Suppressor macrophage (primary cell): ENCODE measurements at regions not wholly inside any gene's neighbourhood (a gene's known extent, or its start where the extent isn't known, plus 50 kb on each side); places are given as distances from the start of the nearest gene placed in this dataset.
"Not testable (repeated sequence)": the region's sequence is repeated elsewhere in the genome, so short reads cannot be mapped to it uniquely, and the experiment has no call there.

Source experiments
- DNase-seq, 4 experiments: peaks; one replicate each; pipeline ENCODE4 v3.0.0-alpha.2; 2020 to 2022

DNA sequence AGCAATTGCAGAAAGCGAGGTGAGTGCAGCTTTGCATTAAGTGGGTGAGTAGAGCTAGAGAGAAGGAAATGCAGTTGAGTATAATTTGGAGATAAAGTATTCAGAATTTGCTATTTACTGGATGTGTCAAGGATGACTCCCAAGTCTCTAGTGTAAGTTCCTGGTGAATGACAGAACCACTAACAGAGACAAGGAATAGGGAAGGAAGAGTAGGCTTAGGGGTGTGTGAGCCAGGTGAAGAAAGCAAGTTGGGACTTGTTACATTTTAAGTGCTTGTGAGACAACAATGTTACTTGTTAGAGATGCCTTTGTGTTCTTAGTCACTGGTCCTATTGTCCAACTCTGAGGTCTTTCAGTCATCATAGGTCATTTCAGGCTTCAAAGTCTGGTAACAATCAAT, 70.8 kb downstream of the TBC1D26 start:
- DNase-seq, result not testable (repeated sequence)

DNA sequence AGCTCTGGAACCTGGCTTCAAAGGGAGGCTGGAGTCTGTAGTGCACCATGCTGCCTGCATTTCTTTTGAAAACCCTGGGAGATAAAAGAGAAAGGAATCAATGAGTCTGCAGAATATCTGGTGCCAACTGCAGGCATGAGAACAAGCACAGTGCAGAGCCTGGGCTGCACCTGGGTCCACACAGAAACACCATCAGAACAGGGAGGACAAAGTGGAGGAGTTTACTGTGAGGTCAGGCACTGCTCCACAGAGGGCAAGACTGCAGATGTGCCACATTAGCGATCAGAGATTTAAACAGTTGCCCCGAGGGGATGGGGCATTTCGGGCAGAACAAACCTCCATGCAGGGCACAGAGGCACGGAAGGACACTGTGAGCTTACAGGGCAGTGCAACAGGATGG, 74.7 kb downstream of the TBC1D26 start:
- not testable (repeated sequence) for DNase-seq

DNA sequence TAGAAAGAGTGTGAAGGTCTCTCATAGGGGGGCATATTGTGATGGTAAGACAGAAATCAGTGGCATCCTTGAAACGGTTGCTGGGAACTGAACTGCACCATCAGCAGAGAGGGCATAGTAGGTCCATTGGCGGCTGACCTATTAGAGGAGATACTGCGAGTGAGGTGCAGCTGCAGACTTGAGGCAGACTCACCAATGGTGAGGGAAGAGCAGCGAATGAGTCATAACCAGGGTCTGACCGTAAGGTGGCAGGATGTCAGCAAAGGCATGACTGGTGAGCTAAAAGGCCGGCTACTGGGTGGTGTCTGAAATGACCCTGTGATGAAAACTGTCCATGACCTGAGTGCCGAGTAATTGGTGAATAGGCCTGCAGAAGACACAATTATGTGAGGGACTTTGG, 81.3 kb downstream of the TBC1D26 start:
- DNase-seq, result not testable (repeated sequence)

DNA sequence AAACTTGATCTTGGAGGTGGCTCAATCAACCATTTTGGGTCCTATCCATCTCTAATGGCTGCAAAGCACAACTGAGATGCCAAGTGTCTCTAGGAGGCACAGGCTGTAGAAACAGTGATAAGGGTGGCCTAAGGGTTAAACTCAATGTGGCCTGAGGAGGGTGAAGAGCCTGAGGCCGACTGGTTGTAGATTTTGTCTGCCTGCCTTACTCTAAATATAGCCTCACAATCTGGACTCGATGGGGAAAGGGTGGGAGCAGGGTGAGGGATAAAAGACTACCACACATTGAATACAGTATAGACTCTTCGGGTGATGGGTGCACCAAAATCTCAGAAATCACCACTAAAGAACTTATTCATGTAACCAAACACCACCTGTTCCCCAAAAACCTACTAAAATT, 81.9 kb downstream of the TBC1D26 start:
- DNase-seq, result not testable (repeated sequence)

DNA sequence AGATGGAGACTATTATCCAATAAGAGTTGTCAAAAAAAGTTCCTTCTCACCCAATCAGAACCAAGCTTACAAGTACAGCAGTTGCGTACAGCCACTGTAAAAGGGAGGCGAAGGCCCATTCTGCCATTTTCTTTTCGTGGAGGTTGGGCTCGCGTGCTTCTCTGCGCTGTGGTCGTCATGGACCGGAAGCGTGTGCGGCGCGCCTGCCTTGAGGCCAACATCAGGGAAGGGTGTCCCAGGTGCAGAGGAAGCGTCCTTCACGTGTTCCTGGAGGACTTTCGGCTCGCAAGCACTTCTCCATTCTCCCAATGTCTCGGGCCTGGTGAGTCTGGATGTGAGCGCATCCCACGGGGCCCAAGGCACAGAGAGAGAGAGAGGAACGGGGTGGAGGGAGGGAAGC, 85.8 kb downstream of the TBC1D26 start:
- not testable (repeated sequence) for DNase-seq

DNA sequence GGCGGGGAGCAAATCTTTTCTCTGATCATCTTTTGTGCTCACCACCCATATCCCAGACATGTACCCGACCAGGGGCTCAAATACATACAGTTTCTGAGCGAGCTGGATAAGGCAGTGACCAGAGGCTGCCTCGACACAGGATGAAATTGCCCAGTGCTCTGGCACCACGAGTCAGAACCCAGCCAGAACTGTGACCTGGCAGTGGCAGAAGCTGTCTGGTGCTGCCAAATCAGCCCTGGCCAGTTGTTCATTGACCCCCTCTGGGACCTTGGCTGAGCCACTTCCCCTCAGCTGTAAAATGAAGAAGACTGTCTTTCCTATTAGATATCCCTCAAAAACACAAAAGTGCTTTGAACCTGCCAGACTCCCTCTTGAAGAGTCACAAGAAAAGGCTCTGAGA, 90.2 kb downstream of the TBC1D26 start:
- DNase-seq, result not testable (repeated sequence)

DNA sequence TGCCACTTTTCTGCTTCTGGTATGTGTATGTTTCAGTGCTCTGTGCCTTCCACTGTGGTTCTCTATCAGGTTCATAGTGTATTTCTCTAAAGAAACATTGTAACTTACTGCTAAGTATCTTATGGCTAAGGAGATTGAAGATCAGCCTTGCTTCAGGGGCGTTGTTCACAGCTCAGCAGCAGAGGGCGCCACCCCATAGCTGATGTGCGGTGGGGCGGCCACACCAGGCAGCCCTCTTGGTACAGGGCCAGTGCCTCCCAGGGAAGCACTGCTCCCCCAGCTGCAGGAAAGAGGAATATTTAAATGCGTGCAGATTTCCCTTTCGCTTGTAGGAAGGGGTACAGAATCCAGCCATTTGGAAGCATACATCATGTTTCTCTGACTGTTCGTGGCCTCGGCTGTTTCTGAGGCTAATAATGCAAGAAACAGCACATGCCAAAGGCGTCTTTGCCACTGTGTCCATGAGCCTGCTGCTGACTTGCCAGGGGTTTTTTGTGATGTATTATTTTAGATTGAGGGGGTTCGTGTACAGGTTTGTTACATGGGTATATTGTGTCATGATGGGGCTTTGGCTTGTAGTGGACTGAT, 96.7 kb downstream of the TBC1D26 start:
- DNase-seq, result peak; percentile 75 to 87 (median 81)

DNA sequence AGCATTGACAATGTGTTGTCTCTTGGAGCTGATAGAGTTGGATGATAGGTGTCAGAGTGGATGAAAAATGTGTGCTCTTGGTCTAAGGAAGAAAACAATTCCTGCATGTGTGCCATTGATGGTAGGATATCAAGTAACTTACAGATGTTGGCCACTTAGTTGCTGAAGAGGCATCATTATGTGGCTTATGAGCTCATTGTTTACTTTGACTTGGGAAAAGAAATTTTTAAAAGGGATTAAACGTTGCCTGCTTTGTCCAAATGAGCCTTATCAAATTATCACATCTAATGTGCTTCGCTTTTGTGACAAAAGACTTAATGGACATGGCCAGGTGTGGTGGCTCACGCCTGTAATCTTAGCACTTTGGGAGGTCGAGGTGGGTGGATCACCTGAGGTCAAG, 98.1 kb downstream of the TBC1D26 start:
- not testable (repeated sequence) for DNase-seq

DNA sequence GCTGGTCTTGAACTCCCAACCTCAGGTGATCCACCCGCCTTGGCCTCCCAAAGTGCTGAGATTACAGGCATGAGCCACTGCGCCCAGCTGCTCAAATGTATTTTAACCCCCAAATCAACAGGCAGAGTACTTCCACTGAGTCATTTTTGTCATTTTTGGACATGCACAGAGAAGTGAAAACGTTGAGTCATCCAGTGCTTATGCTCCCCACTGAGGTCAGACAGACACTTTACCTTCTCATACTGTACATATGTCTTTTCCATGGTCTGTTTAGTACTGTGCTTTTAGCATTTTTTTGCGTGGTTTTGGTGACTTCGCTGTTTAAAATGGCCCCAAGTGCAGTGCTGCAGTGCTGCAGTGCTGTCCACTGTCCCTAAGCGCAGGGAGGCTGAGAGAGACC, 99.1 kb downstream of the TBC1D26 start:
- peak; percentile 65 to 86 (median 72) for DNase-seq

DNA sequence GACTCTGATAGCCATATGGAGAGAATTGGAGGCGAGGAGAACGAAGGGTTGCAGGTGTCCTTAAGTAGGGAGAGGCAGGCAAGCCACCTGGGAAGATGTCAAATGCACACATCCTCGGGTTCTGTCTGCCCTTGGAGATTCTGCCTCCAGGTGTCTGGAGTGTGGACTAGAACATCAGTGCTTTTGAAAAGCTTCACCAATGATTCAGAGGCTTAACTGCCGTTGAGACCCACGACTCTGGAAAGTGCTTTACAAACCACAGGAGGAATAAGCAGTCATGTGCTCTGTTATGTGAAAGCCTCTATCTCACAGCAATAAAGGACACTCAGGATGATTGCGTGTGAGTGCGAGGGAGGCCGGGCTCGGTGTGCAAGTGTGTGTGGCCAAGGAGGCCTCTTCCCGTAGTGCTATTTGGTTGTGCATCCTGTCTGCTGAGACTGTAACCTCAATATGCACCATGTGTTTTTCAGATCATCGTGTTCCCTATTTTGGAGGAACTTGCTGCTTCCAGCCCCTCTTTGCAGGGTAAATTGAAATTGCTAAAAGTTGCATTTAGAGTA, 100.9 kb downstream of the TBC1D26 start:
- DNase-seq, result peak; percentile 48 to 67 (median 58)

DNA sequence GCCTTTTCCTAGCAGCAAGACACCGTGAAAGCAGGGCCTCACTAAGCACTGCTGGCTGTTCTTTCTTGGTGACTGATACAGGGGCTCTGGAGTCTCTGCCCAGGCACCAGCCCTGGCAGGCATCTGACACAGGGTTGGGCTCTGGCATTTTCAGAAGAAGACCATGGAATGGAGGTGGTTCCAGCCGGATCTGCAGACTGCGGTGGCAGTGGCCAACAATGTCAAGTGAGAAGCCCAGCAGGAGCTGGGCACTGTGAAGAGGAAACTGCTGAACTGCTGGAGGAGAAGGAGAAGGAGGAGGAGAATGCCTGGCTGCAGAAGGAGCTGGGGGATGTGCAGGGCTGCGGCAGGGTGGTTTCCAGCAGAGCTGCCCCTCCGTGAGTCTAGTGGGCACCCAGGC, 101.8 kb downstream of the TBC1D26 start:
- peak in 1 of 4 experiments; percentile 12 for DNase-seq

DNA sequence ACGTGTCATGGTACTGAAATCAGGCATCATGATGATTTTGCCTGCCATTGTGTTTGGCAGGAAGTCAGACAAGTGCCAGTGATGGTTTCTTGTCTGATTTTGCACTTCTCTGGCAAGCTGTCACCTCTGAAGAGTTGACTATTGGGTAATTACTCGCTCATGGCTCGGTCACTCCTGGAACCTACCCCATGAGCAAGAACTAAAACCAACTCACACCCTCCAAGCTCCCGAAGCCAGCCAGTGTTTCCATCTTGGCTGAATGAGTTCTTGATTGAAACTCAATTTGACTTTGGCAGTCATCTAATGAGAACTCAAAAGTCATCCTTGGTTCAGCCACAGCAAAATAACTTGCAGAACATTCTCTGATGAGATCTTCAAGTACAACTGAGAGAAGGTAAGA, 103.4 kb downstream of the TBC1D26 start:
- DNase-seq, result not testable (repeated sequence)

DNA sequence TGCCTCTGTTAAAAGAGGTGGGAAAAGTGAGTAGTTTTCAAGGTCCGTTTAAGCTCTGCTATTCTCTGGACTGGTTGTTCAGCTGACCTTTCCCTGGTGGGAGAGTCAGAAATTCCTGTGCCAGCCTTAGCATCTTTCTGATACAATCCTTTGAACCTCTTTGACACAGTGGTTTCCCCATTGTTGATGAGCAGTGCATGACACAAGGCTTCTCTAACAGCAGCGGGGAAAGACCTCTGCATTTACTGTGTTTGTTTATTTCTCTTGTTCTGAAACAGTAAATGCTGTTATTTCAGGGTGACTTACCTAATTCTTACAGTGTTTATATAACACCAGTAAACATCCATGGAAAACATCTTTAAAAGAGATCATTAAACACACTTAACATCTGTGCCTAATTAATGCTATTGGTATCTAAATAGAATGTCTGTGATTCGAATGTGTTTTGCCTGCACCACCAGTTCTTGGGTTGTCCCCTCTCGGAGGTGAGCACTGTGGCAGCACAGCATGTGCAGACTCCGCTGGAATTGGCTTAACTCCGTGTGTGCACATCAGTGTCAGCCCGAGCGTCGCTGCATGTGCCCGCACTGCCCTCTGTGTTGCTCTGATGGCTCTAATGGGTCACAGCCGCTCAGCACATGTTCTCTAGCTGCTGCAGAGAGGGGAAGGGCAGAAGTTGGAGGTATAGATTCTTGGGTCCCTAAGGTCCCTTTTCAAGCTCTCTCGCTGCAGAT, 104.3 kb downstream of the TBC1D26 start:
- DNase-seq, result not testable (repeated sequence)

DNA sequence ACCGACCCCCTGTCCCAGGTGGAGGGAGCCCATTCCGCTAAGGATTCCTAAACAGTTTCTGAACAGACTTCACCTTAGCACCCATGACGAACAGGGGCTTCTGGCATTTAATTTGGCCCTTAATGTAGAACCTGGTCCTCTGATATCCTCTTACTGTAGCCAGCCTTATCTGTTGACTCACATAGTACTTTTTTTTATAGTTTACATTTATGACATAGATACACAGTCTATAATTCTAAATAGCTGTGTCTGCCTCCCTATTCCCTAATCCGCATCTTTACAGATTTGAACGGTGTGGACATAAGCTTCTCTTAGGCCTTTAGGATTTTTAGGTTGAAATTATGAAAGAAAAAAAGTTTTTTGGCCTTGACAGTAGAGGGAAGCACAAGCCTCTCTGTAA, 104.9 kb downstream of the TBC1D26 start:
- not testable (repeated sequence) for DNase-seq

DNA sequence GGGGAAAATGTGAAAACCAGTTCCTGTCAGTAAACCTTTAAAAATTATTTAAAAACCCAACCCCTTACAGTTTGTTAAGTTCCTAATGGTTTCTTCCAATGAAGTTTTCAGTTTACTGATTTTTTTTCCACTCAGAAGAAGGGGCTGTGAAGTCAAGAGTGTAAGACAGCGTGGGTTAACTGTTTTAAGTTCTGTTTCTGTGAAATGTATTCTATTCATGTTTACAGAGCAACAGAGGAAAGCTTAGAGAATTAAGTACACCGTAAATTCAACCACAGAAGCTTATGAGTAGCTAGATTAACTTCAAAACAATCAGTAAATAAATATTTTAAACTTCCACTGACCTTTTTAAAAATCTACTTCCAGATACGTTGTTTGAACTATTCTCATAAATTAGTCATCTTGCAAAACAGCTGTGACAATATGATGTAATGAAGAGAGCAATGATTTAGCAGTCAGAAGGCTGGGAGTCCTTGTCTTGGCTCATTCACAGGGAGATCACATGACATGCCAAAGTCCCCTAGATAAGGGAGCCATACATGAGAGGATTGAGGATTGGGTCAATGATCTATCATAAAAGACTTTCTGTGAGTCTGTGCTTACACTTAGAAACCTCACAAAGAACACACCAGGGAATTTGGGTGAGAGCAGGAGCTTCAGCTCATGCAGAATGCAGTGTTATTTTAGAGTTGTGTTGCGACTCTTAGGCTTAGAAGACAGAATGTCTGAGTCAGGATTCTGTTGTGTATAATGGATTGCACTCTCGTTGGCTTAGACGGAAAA, 97.3 kb upstream of the ADORA2B start:
- peak in 2 of 4 experiments; percentile 8 to 9 for DNase-seq

DNA sequence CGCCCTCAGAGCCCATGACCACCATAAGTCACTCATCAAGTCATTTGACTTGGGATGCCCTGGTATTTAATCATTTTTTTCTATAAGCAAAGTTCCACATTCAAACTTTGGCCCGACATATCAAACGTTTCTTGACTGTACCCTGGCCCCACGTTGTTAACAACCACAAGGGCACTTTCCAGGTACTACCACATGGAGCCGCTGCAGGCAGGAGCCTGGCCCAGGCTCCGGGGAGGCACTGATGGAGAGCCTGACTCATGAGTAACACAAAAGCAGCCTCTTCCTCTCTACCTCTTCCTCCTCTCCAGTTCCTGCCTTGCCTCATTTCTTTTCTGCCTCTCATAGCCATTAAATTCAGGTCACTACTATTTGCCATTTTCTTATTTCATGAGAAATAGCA, 95.9 kb upstream of the ADORA2B start:
- peak; percentile 77 to 89 (median 84) for DNase-seq

DNA sequence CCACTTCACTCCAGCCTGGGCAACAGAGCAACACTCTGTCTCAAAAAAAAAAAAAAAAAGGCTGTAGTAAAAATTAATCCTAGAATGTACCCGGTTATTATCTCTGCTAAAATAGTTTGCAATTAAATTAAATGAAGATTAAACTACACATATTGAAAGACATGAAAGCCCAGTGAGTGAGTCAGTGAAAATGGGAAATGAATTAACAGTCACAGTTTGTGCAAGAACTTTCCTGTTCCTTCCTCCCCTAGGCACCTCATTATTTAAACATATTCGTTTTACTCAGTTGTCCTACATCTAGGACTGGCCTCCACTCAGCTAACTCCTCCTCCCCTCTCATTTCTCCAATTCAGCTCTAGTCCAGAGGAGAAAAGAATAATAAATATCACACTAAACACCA, 94.9 kb upstream of the ADORA2B start:
- DNase-seq, result peak in 2 of 4 experiments; percentile 8 to 24

DNA sequence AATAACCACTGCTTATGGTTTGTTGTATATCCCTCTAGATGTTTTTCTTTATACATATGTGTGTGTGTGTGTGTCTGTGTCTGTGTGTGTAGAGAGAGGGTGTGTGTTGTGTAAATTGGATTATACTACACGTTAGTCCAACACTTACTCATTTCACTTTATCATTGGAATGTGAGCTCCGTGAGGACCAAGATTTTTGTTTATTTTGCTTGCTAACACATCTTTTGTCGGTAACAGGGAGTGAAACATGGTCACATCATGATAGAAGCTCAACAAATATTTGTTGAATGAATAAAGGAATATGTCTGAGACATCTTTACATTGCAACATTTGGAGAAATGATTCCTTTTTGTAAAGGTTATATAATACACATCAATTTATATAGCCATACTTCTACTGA, 94.2 kb upstream of the ADORA2B start:
- not testable (repeated sequence) for DNase-seq

DNA sequence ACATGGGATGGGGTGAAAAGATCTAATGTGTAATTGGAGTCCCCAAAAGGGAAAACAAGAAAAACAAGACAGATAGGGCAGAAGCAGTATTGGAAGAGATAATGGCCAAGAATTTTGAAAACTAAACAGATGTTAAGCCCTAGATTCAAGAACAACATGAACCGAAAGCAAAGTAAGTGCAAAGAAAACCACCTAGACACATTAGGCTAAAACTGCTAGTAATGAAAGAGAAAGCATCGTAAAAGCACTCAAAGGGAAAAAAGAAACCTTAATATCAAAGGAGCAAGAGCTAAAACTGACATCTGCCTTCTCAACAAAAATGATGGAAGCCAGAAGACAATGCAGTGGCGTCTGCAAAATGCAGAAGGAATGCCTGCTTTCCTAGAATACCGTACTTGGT, 92.1 kb upstream of the ADORA2B start:
- DNase-seq, result not testable (repeated sequence)

DNA sequence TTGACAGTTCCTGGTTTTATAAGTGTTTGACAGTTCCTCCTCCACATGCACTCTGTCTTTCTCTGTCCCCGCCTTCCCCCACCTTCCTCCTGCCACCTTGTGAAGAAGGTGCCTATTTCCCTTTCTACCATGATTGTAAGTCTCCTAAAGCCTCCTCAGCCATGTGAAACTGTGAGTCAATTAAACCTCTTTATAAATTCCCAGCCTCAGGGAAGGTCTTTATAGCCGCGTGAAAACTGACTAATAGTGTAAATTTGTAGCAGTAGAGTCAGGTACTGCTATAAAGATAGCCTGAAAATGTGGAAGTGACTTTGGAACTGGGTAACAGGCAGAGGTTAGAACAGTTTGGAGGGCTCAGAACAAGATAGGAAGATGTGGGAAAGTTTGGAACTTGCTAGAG, 88.7 kb upstream of the ADORA2B start:
- DNase-seq, result not testable (repeated sequence)

DNA sequence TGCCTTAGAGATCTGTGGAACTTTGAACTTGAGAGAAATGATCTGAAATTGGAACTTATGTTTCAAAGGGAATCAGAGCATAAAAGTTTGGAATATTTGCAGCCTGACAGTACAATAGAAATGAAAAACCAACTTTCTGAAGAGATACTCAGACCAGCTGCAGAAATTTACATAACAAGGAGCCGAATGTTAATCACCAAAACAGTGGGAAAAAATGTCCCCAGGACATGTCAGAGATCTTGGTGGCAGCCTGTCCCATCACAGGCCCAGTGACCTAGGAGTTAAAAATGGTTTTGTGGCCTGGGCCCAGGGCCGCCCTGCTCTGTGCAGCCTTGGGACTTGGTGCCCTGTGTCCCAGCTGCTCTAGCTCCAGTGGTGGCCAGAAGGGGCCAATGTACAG, 88.2 kb upstream of the ADORA2B start:
- not testable (repeated sequence) for DNase-seq

DNA sequence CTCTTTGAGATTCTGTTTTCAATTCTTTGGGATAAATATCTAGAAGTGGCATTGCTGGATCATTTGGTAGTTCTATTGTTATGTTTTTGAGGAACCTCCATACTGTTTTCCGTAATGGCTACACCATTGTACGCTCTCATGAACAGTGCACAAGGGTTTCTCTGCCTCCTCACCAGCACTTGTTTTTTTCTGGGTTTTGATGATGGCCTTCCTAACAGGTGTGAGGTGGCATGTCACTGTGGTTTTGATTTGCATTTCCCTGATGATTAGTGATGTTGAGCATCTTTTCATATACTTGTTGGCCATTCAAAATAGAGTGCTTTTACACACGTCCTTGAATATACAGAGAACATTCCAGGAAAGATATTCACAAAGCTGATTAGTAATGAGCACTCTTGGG, 86.8 kb upstream of the ADORA2B start:
- not testable (repeated sequence) for DNase-seq

DNA sequence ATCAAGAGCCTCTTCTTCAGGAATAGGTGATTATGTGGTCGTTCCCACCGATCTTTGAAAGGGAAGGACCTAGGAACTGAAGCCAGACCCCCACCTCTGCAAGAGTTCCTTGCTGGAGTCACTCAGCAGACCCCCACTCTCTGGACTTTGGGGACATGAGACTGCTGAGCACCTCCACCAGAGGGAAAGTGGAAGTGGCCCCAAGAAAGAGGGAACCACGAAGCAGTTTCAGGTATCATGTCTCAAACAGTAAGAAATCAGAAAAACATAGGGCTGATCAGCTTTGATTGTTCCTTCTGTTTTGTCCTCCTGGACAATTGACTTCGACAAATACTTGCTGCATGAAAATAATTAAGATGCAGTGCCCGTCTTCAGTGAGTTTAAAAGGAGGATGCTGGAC, 84.2 kb upstream of the ADORA2B start:
- DNase-seq, result not testable (repeated sequence)
